IPS-NIHi11 (cell line): ENCODE measurements at regions not wholly inside any gene's neighbourhood (a gene's known extent, or its start where the extent isn't known, plus 50 kb on each side); places are given as distances from the start of the nearest gene placed in this dataset.
A peak's percentile ranks its signal among the peaks of the same experiment; 100 is the strongest.
"Not testable (repeated sequence)": the region's sequence is repeated elsewhere in the genome, so short reads cannot be mapped to it uniquely, and the experiment has no call there.

ENCODE experiments used
- DNase-seq: peaks from one replicate; pipeline ENCODE4 v3.0.0; 2012; ENCODE audit warnings: mixed read lengths, low spot score

- DNase-seq, result no peak
These were observed 504.1 kb upstream of the CDIN1 start for GRCh38 chr15:36075333-36075732.

DNA sequence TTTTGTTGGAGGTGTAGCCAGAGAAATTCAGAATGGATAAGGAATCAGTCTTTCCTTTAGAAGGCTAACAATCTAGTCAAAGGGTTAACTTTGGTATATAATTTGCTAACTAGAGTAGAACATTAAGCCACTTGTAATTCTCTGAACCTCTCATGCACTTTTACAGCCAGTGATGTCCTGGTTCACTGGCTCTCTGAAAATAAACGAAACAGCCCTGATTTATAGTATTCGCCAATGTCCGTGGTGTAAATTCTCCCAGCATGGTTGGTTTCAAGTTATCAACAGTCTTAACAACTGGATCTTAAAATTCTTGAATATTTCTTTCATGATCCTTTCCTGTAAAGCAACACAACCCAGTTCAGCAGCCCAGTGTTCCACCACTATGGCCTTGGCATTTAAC lies 500.4 kb upstream of the CDIN1 start:
- no peak for DNase-seq

DNA sequence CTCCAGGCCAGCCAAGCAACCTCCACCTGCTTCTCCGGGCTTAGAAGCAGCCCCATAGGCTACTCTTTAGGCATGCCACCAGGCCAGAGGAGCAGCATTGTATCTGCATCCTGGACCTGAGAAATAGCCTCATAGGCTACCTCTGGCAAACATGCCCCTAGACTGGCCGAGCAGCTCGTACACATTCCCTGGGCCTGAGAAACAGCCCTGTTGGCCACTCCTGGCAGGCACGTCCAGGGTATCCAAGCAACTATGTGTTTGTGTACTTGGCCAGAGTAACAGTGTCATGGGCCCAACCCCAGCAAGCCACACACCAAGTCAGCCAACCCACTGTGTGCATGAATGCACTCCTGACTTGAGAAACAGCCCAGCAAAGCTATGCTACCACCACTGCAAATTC lies 498.7 kb upstream of the CDIN1 start:
- DNase-seq, result no peak

DNA sequence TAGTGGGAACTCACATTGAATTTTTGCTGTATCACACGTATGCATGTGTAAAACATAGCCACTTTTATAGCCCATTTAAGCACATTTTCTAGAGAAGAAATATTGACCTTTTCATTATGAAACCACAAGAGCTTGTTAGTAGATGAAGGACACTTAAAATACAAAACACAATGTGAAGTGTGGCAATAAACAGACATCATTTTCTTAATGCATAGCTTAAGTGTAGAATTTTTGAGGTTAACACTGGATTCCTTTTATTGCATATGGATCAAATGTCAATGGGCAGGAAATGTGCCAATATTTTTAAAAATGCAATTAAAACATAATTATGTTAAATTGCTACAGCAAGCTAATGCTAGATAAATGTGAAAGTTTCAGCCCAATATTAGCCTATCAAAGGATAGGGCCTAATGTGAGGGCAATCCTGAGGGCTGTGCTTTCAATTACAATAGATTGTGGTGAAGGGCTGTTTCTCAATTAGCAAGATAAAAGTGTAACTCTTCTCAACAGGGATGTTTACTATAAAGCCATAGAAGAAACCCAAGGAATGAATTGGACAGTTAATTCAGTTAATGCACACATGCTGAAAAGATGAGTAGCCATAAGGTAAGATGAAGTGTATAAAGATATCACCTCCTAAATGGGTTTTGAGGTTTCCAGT lies 489.0 kb upstream of the CDIN1 start:
- DNase-seq, result peak; percentile 29

DNA sequence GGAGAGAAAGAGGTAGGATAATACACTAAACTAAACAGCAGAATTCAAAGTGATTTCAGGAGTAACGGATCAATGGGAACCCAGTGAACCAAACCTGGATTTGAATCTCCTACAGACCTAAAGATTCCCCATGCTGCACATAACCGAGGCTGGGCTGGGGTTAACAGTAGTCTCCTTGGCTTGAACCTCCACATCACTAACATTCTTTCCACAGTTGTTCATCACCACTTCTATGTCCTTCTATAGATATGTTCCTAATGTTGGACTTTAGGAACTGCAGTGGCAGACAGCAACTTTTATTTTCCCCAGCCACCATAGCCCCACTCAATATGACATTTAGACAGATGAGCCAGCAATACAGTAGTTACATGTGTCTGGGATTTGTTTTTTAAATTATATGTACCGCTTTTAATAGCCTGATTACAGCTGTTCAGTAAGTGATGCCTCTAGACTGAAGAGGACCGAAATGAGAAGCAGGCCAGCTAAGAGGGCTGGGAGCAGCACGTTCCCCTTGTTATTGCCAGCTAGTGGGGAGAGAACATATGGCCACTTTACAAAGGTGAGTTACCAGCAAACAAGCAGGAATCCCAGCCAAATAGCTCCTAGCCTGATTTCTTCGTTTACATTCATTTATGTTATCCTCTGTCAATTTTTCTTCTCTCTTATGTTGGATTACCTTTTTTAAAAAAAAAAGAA lies 472.6 kb upstream of the CDIN1 start:
- no peak for DNase-seq

DNA sequence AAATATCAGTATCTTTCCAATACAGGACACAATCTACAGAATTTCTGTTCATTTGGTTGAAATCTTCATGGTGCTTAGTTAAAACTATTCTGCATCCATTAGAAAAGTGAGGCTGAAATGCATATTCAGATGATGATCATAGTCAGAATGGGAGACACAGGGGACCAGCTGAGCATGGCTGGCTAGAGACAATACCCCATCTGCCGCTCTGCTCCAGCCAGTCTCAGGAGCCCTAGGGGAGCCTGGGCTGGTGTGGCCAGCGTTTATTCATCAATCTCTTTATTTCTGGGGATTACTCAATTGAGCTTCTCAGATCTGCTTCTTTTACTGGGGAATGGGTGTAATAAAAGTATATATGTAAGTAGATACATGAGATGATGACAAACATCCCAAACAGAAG lies 470.9 kb upstream of the CDIN1 start:
- no peak for DNase-seq

GRCh38 chr15:36109943-36110658 lies 469.3 kb upstream of the CDIN1 start:
- DNase-seq, result no peak

GRCh38 chr15:36110659-36110993 lies 468.8 kb upstream of the CDIN1 start:
- no peak for DNase-seq

- no peak for DNase-seq
These were observed 462.1 kb upstream of the CDIN1 start for GRCh38 chr15:36117296-36117787.

GRCh38 chr15:36126194-36126593 lies 453.2 kb upstream of the CDIN1 start:
- no peak for DNase-seq

DNA sequence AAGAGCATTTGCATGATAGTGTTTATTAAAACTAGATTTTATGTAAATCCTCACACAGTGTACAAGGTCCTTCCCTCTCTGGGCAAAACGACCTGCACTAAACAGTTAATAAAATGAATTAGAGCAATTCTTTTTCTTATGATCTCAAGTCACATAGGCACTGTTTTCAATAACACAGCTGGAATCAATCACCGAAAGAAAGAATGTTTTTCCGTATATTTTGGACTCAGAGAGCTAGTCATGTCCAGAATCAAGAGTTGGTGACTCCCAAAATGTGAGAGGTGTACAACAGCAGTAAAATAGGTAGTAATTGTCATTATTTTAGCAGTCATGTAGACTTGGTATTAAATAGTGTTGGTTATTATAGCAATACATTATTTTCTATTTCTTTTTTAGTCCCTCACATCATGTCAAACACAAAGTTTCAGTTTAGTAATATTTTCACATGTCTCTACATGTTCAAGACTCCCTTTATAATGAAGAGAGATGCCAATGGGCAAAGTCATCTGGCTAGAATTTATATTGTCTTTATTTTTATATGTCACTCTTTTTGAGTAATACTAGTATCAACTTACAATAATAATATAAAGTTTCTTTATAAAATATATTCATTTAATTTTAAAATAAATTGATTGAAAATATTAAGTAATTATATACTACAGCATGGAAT lies 448.6 kb upstream of the CDIN1 start:
- DNase-seq, result no peak

GRCh38 chr15:36133742-36134141 lies 445.7 kb upstream of the CDIN1 start:
- DNase-seq, result no peak

GRCh38 chr15:36136049-36136448 lies 443.4 kb upstream of the CDIN1 start:
- no peak for DNase-seq

DNA sequence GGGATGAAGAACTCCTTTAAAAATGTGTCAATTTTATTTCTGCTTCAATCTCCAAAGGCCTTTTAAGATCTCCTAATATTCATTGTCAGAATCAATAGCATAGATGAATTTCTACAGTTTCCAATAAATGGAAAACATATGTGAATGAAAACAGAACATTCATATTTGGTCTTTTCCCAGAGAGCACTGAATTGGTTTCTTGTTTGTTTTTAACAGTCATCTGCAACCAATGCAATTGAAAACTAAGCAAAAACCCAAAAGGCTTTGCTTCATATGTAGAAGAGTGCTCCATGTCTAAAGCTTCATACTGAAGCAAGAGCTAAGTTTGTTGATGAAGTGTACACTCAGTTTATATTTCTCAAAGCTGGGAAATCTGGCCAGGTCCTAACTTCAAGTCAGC lies 426.5 kb upstream of the CDIN1 start:
- DNase-seq, result no peak

DNA sequence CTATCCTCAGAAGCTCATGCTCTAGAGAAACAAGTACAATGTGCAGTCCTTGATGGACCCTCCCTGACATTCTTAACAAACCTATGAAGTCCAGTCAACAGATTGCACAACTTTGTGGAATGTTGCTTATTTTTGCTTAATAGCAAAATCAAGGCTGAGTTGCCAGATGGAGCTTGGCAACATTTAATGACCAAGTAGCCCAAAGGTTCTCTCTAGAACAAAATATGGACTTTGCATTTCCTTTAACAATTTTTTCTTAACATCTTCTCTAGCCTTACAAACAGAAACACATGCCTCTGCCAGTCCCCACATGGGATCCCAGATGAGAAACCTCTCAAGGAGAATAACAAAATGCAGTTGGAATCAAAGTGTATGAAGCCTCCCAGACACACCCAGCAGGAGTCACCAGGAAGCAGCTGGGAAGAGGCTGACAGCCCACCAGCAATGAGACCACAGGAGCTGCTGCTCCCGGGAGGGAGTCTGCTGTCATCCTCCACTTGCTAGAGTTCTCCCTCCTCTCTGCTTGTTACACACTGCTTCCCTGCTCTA lies 422.5 kb upstream of the CDIN1 start:
- DNase-seq, result no peak

GRCh38 chr15:36160351-36160750 lies 419.1 kb upstream of the CDIN1 start:
- DNase-seq, result no peak

- DNase-seq, result no peak
These were observed 418.3 kb upstream of the CDIN1 start for GRCh38 chr15:36161108-36161507.

- peak; percentile 20 for DNase-seq
These were observed 417.6 kb upstream of the CDIN1 start for GRCh38 chr15:36161771-36162212.

- not testable (repeated sequence) for DNase-seq
These were observed 415.4 kb upstream of the CDIN1 start for GRCh38 chr15:36163983-36164382.

DNA sequence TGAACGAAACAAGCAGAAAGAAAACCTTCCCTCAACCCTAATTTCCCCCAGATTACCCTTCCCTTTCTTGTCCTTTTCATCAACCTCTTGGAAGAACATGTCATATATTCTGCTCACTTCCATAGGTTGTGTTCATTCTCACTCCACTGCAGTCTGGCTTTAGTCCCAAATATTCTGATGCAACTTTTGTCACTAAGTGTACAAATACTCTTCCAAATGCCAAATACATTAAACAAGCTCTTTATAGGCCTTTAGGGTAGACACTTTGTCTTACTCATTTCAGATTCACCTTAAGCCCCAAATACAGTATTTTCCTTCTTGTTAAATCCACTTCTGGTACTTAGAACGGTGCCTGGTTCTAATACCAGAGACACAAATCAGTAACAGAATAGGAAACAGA lies 406.5 kb upstream of the CDIN1 start:
- DNase-seq, result no peak

DNA sequence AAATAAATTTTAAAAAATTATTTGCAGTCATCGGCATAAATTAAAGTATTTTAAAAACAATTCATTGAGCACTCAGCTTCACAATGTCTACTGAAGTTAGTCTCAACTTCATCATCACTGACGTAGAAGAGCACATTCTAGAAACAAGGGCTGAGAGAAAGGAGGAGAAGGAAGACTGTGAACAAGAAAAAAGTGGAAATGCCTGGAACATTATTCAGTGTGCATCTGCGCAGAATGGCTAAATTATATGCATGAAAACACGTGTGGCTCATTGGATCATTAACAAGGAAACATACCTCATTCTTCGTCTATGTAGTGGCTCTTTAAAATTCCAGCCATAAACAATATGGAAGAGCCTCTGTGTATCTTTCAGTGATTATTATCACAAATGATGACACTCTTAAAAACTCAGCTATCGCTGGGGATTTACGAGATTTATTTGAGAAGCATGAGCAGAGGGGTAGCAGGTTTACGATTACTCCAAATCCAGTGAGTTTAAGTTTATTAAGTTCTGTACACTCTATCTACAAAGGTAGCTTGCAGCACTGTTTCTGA lies 404.2 kb upstream of the CDIN1 start:
- DNase-seq, result no peak

DNA sequence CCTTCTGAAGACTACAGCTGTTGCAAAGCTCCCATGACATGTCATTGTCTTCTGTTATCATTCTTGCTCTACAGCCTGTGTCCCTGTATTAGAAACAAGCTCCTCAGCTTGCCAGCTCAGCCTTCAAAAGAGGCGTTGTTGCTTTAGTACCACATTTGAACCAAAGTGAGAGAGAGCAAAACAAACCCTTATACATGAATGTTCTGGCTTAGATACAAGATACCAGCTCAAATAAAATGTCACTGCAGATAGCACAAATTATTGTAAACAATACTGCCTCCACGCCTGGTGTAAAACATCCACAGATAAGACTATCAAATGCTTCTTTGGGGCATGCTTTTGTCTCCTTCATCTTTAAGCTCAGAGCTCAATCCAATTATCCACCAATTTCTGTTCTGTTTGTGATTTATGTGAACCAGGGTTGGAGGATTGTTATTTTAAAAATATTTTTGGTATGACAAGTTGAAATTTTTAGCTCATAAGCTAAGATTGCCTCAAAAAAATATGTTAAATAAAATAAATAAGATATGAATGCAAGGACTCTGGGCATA lies 403.6 kb upstream of the CDIN1 start:
- DNase-seq, result no peak
